ENCODE measurements at regions not wholly inside any gene's neighbourhood (a gene's known extent, or its start where the extent isn't known, plus 50 kb on each side); places are given as distances from the start of the nearest gene placed in this dataset.

- TF ChIP-seq CTCF (IDR thresholded peaks at IDR 0.05 in 4 of 5, conservative IDR thresholded peaks at IDR 0.05 in 1 of 5) (no peak), POLR2A (IDR thresholded peaks at IDR 0.05) (no peak)
Observed at GRCh38 chr4:156251373-156252065, 297.9 kb upstream of the CTSO start.

Data from gastrocnemius medialis (tissue), 4 donors.